ENCODE measurements at regions not wholly inside any gene's neighbourhood (a gene's known extent, or its start where the extent isn't known, plus 50 kb on each side); places are given as distances from the start of the nearest gene placed in this dataset.

DNA sequence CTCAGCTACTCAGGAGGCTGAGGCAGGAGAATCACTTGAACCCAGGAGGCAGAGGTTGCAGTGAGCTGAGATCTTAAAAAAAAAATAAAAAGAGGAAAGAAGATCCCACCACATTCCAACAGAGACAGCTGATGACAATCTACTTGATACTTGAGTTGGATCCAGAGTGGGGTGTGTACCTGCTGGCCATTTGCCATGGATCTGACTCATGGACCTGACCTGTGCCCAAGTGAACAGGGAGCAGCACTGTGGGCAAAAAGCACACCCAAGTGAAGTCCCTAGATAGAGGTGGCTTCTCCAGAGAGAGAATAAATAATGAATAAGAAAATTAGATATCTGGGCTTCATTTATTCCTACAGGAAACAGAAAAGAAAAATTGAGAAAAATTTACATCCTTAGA is 81.2 kb upstream of the MIER3 start:
- TF ChIP-seq, protein P1, sequence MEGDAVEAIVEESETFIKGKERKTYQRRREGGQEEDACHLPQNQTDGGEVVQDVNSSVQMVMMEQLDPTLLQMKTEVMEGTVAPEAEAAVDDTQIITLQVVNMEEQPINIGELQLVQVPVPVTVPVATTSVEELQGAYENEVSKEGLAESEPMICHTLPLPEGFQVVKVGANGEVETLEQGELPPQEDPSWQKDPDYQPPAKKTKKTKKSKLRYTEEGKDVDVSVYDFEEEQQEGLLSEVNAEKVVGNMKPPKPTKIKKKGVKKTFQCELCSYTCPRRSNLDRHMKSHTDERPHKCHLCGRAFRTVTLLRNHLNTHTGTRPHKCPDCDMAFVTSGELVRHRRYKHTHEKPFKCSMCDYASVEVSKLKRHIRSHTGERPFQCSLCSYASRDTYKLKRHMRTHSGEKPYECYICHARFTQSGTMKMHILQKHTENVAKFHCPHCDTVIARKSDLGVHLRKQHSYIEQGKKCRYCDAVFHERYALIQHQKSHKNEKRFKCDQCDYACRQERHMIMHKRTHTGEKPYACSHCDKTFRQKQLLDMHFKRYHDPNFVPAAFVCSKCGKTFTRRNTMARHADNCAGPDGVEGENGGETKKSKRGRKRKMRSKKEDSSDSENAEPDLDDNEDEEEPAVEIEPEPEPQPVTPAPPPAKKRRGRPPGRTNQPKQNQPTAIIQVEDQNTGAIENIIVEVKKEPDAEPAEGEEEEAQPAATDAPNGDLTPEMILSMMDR (IDR thresholded peaks at IDR 0.05): no peak
- peak in 1 of 2 donors; percentile 28 for TF ChIP-seq POLR2A (IDR thresholded peaks at IDR 0.05)

Data from Peyer's patch (tissue), 4 donors.